ENCODE measurements at regions not wholly inside any gene's neighbourhood (a gene's known extent, or its start where the extent isn't known, plus 50 kb on each side); places are given as distances from the start of the nearest gene placed in this dataset.
"Not testable (repeated sequence)": the region's sequence is repeated elsewhere in the genome, so short reads cannot be mapped to it uniquely, and the experiment has no call there.

DNA sequence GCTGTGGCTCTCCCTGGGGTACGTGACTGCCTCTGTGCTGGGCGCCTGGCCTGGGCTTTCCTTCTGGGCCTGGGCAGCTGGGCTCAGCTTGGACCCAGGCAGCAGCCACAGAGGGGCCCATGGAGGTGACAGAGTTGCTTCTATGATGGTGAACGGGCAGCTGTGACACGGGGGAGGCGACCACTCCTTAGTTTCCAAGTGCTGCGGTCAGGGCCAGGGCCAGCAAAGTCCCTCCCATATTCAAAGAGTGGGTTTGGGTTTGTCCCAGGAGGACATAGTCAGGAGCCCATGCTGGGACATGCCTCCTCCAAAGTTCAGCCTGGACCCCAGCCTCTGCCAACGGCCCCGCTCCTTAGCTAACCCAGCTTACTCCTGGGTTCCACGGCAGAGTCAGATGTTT is 524.7 kb downstream of the GOLGA6L6 start:
- TF ChIP-seq, protein P1, sequence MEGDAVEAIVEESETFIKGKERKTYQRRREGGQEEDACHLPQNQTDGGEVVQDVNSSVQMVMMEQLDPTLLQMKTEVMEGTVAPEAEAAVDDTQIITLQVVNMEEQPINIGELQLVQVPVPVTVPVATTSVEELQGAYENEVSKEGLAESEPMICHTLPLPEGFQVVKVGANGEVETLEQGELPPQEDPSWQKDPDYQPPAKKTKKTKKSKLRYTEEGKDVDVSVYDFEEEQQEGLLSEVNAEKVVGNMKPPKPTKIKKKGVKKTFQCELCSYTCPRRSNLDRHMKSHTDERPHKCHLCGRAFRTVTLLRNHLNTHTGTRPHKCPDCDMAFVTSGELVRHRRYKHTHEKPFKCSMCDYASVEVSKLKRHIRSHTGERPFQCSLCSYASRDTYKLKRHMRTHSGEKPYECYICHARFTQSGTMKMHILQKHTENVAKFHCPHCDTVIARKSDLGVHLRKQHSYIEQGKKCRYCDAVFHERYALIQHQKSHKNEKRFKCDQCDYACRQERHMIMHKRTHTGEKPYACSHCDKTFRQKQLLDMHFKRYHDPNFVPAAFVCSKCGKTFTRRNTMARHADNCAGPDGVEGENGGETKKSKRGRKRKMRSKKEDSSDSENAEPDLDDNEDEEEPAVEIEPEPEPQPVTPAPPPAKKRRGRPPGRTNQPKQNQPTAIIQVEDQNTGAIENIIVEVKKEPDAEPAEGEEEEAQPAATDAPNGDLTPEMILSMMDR (conservative IDR thresholded peaks at IDR 0.05; ENCODE audit: low read length): not testable (repeated sequence)
- not testable (repeated sequence) for TF ChIP-seq EZH2phosphoT487 (IDR thresholded peaks at IDR 0.05; ENCODE audit: borderline replicate concordance, low read depth, low read length)
